Suprapubic skin (tissue), 4 donors: ENCODE measurements at regions not wholly inside any gene's neighbourhood (a gene's known extent, or its start where the extent isn't known, plus 50 kb on each side); places are given as distances from the start of the nearest gene placed in this dataset.

Experiments used
- DNase-seq, 2 donors: peaks; one replicate each; pipeline ENCODE4 v3.0.0-alpha.2; 2019; ENCODE audit warnings: low spot score in 2 of 2
- H3K27ac ChIP-seq: fragments of 200-600 bp; sonication (generic); one replicate; pipeline ENCODE4 v1.5.1; 2019
- H3K27me3 ChIP-seq: fragments of 200-600 bp; sonication (generic); one replicate; pipeline ENCODE4 v1.5.1; 2019
- H3K36me3 ChIP-seq: fragments of 200-600 bp; sonication (generic); one replicate; pipeline ENCODE4 v1.5.1; 2019
- H3K4me1 ChIP-seq: fragments of 200-600 bp; sonication (generic); one replicate; pipeline ENCODE4 v1.5.1; 2019
- H3K4me3 ChIP-seq: fragments of 200-600 bp; sonication (generic); one replicate; pipeline ENCODE4 v1.5.1; 2019; ENCODE audit warnings: mild to moderate bottlenecking
- H3K9me3 ChIP-seq: fragments of 200-600 bp; sonication (generic); one replicate; pipeline ENCODE4 v1.5.1; 2019
- EP300 ChIP-seq: sonication (generic); formaldehyde crosslinking; IDR thresholded peaks from one replicate; pipeline ENCODE4 v1.6.1; 2017; ENCODE audit warnings: antibody characterized with exemption
- POLR2A ChIP-seq, 2 donors: fragments of 450-650 bp; IDR thresholded peaks; one replicate each; pipeline ENCODE4 v1.6.1; 2017; ENCODE audit warnings: antibody characterized with exemption in 2 of 2, mild to moderate bottlenecking in 2 of 2, moderate library complexity in 2 of 2
- POLR2AphosphoS5 ChIP-seq, 3 donors: sonication (generic); formaldehyde crosslinking; IDR thresholded peaks; one replicate each; pipeline ENCODE4 v1.6.1; 2017; ENCODE audit warnings: antibody characterized with exemption in 3 of 3
- WGBS: methylation state at CpG from one replicate; pipeline ENCODE4 v1.1.5; 2018; 5-methylcytosine and 5-hydroxymethylcytosine counted together
- TF ChIP-seq, protein P1 (sequence below), 2 donors: fragments of 200-600 bp in 1 of 2; fragments of 450-650 bp in 1 of 2; sonication (generic) in 1 of 2; IDR thresholded peaks; one replicate each; pipeline ENCODE4 v1.5.1; 2016 to 2019; ENCODE audit warnings: antibody characterized with exemption in 2 of 2, mild to moderate bottlenecking in 1 of 2, moderate library complexity in 1 of 2

DNA sequence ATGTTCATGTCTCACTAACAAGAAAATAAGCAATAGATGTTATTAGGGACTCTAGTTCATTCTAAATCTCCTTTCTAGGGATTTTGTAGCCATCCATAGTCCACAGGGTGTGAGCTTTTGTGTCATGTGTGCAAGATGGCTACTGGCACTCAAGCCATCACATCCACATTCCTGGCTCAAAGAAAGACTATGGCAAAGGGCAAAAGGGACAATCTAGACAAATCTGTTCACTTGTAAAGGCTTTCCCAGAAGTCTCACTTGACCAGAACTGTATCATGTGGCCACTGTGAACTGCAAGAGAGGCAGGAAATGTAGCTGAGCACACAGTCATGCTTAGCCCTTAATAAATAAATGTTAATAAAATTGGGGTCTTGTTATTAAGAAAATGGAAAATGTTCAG lies 212.6 kb upstream of the EXOC2 start:
- DNase-seq: no peak
- Histone ChIP-seq H3K4me3 (no peak overlapping the region), H3K36me3 (no peaks in the 10 kb centered on the region), H3K9me3 (no peaks in the 10 kb centered on the region), H3K27ac (no peak overlapping the region), H3K4me1 (no peaks in the 10 kb centered on the region), H3K27me3 (no peaks in the 10 kb centered on the region)
- TF ChIP-seq, protein P1, sequence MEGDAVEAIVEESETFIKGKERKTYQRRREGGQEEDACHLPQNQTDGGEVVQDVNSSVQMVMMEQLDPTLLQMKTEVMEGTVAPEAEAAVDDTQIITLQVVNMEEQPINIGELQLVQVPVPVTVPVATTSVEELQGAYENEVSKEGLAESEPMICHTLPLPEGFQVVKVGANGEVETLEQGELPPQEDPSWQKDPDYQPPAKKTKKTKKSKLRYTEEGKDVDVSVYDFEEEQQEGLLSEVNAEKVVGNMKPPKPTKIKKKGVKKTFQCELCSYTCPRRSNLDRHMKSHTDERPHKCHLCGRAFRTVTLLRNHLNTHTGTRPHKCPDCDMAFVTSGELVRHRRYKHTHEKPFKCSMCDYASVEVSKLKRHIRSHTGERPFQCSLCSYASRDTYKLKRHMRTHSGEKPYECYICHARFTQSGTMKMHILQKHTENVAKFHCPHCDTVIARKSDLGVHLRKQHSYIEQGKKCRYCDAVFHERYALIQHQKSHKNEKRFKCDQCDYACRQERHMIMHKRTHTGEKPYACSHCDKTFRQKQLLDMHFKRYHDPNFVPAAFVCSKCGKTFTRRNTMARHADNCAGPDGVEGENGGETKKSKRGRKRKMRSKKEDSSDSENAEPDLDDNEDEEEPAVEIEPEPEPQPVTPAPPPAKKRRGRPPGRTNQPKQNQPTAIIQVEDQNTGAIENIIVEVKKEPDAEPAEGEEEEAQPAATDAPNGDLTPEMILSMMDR (IDR thresholded peaks at IDR 0.05): no peak
- TF ChIP-seq POLR2AphosphoS5 (IDR thresholded peaks at IDR 0.05) (no peak), POLR2A (IDR thresholded peaks at IDR 0.05) (no peak), EP300 (no peak)

- TF ChIP-seq POLR2AphosphoS5 (IDR thresholded peaks at IDR 0.05) (no peak), POLR2A (IDR thresholded peaks at IDR 0.05) (no peak), EP300 (no peak)
- TF ChIP-seq, protein P1 (IDR thresholded peaks at IDR 0.05): no peak
Observed at GRCh38 chr6:904994-905393, 212.1 kb upstream of the EXOC2 start.

GRCh38 chr6:903761-904160 lies 210.8 kb upstream of the EXOC2 start:
- Histone ChIP-seq H3K27ac (no peak overlapping the region), H3K27me3 (no peaks in the 10 kb centered on the region), H3K4me3 (no peak overlapping the region), H3K36me3 (no peaks in the 10 kb centered on the region), H3K9me3 (no peaks in the 10 kb centered on the region), H3K4me1 (no peaks in the 10 kb centered on the region)
- no peak for DNase-seq
- 65% methylated on average over 6 of the region's 6 CpGs for WGBS
- no peak for TF ChIP-seq POLR2A (IDR thresholded peaks at IDR 0.05)
- TF ChIP-seq POLR2AphosphoS5 (IDR thresholded peaks at IDR 0.05): no peak
- TF ChIP-seq EP300: no peak
- TF ChIP-seq, protein P1 (IDR thresholded peaks at IDR 0.05): no peak

More at GRCh38 chr6:904994-905393, 212.1 kb upstream of the EXOC2 start:
- H3K9me3 ChIP-seq: no peaks in the 10 kb centered on the region
- H3K27ac ChIP-seq: no peak overlapping the region
- DNase-seq: no peak
- no peaks in the 10 kb centered on the region for H3K27me3 ChIP-seq
- no peak overlapping the region for H3K4me3 ChIP-seq
- no peaks in the 10 kb centered on the region for H3K36me3 ChIP-seq
- no peaks in the 10 kb centered on the region for H3K4me1 ChIP-seq

DNA sequence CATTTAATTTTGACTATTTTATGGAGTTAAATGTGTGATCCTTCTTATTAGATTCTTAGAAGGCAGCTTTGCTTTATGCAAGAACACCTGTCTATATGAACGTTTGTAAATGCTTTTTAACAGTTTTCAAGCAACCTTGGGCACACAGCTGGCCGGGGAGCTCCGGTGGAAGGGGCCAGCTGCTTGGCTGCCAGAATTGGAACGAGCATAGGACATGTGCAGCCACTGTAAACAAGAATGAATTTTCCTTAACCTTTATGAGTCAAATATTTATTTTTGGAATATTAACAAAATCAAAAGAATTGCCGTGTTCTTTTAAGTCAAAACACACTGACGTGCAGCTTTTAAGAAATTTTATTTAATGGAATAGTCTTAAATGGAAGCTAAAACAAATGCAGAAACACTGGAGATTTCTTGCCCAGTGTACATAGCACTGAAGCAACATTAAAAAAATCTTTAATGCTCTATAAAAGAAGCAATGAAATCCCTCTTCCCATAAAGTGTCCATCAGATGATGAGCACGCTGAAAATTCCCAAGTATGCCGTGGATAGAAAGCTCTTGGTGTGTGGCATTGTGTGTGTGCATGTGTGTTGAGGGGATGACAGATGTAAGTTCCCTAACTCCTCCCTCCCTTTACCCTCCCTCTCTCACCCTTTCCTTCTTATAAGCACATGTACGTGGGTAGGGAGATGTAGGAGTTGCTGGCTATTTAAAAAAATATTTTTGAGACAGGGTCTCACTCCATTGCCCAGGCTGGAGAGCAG lies 208.9 kb upstream of the EXOC2 start:
- Histone ChIP-seq H3K36me3 (no peaks in the 10 kb centered on the region), H3K4me3 (no peak overlapping the region), H3K4me1 (no peaks in the 10 kb centered on the region), H3K27ac (no peak overlapping the region), H3K9me3 (no peaks in the 10 kb centered on the region), H3K27me3 (no peaks in the 10 kb centered on the region)
- 49% methylated on average over 9 of the region's 9 CpGs for WGBS
- no peak for DNase-seq
- no peak for TF ChIP-seq EP300
- TF ChIP-seq POLR2AphosphoS5 (IDR thresholded peaks at IDR 0.05): no peak
- TF ChIP-seq, protein P1 (IDR thresholded peaks at IDR 0.05): no peak
- TF ChIP-seq POLR2A (IDR thresholded peaks at IDR 0.05): no peak

- H3K27ac ChIP-seq: no peak overlapping the region
- TF ChIP-seq, protein P1 (IDR thresholded peaks at IDR 0.05): no peak
- no peak for TF ChIP-seq EP300
- TF ChIP-seq POLR2AphosphoS5 (IDR thresholded peaks at IDR 0.05): no peak
- no peak for TF ChIP-seq POLR2A (IDR thresholded peaks at IDR 0.05)
- WGBS: 70% methylated on average over 23 of the region's 24 CpGs
- no peak overlapping the region for H3K4me3 ChIP-seq
- DNase-seq: no peak
- H3K27me3 ChIP-seq: no peaks in the 10 kb centered on the region
- no peaks in the 10 kb centered on the region for H3K36me3 ChIP-seq
- H3K9me3 ChIP-seq: no peaks in the 10 kb centered on the region
- H3K4me1 ChIP-seq: no peaks in the 10 kb centered on the region
Observed at GRCh38 chr6:900716-901605, 208.0 kb upstream of the EXOC2 start.
